PFSK-1 (cell line): ENCODE measurements at regions not wholly inside any gene's neighbourhood (a gene's known extent, or its start where the extent isn't known, plus 50 kb on each side); places are given as distances from the start of the nearest gene placed in this dataset.

Experiments used
- FOXP2 ChIP-seq: optimal IDR thresholded peaks from 2 replicates; pipeline ENCODE3; 2011; ENCODE audit warnings: borderline replicate concordance, control low read depth, inconsistent platforms; ENCODE audit not compliant: insufficient read depth; ENCODE audit errors: extremely low read length, extremely low read depth
- POLR2AphosphoS5 ChIP-seq: IDR thresholded peaks from 2 replicates; pipeline ENCODE4 v1.6.1; 2012; ENCODE audit warnings: low read depth, mild to moderate bottlenecking, control low read depth, low read length, moderate library complexity
- SIN3A ChIP-seq: IDR thresholded peaks from 2 replicates; pipeline ENCODE4 v1.6.1; 2012; ENCODE audit warnings: mild to moderate bottlenecking, low read length, moderate library complexity, borderline replicate concordance; ENCODE audit not compliant: insufficient read depth
- TAF1 ChIP-seq: IDR thresholded peaks from 2 replicates; pipeline ENCODE4 v1.6.1; 2012; ENCODE audit warnings: low read length, control low read depth, borderline replicate concordance; ENCODE audit not compliant: insufficient read depth
- TF ChIP-seq, protein P1 (sequence below), 2 experiments: IDR thresholded peaks; 2 replicates each; pipeline versions ENCODE4 v1.6.1 to v1.8.0; 2011 to 2012; ENCODE audit warnings: low read depth in 2 of 2, low read length in 2 of 2, control low read depth in 1 of 2, inconsistent platforms in 1 of 2, mild to moderate bottlenecking in 1 of 2, moderate library complexity in 1 of 2; ENCODE audit not compliant: insufficient read depth in 1 of 2

DNA sequence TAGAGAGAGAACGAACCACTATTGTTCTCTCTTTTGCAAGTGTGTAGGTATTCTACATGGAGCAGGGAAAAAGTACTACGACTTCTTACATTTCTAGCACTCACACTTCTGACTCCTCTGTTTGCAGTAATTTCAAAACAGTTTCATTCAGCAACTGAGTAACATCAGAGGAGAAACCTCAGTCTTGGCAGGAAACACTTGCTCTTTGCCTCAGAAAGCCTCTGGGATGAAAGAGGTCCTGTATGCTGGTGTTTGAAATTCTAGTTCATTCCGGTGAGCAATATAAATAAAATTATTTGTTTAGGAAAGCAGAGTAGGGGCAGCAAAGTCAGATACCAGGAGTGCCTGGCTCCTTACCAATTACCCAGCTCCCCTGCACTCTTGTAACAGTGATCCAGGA, 595.5 kb downstream of the TBC1D4 start:
- no peak for TF ChIP-seq SIN3A

DNA sequence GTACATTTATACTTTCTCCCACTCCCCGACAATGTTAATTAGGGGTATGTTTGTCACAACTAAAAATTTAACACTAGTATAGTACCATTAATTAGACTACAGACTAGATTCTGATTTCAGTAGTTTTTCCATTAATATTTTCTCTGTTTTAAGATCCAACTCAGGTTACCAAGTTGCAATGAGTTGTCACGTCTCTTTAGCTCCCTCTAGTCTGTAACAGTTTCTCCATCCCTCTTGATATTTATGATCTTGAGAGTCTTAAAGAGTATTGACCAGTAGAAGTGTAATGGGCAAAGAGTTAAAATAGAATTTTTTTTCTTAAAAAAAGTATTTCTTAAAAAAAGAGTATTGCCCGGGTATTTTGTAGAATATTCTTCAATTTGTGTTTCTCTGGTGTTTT, 598.1 kb downstream of the TBC1D4 start:
- TF ChIP-seq POLR2AphosphoS5 = no peak
- no peak for TF ChIP-seq FOXP2
- TF ChIP-seq SIN3A = no peak
- TF ChIP-seq TAF1 = no peak
- TF ChIP-seq, protein P1, sequence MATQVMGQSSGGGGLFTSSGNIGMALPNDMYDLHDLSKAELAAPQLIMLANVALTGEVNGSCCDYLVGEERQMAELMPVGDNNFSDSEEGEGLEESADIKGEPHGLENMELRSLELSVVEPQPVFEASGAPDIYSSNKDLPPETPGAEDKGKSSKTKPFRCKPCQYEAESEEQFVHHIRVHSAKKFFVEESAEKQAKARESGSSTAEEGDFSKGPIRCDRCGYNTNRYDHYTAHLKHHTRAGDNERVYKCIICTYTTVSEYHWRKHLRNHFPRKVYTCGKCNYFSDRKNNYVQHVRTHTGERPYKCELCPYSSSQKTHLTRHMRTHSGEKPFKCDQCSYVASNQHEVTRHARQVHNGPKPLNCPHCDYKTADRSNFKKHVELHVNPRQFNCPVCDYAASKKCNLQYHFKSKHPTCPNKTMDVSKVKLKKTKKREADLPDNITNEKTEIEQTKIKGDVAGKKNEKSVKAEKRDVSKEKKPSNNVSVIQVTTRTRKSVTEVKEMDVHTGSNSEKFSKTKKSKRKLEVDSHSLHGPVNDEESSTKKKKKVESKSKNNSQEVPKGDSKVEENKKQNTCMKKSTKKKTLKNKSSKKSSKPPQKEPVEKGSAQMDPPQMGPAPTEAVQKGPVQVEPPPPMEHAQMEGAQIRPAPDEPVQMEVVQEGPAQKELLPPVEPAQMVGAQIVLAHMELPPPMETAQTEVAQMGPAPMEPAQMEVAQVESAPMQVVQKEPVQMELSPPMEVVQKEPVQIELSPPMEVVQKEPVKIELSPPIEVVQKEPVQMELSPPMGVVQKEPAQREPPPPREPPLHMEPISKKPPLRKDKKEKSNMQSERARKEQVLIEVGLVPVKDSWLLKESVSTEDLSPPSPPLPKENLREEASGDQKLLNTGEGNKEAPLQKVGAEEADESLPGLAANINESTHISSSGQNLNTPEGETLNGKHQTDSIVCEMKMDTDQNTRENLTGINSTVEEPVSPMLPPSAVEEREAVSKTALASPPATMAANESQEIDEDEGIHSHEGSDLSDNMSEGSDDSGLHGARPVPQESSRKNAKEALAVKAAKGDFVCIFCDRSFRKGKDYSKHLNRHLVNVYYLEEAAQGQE (IDR thresholded peaks at IDR 0.05; ENCODE audit: insufficient read depth in 1 of 2, low read depth in 2 of 2, low read length in 2 of 2) = no peak

DNA sequence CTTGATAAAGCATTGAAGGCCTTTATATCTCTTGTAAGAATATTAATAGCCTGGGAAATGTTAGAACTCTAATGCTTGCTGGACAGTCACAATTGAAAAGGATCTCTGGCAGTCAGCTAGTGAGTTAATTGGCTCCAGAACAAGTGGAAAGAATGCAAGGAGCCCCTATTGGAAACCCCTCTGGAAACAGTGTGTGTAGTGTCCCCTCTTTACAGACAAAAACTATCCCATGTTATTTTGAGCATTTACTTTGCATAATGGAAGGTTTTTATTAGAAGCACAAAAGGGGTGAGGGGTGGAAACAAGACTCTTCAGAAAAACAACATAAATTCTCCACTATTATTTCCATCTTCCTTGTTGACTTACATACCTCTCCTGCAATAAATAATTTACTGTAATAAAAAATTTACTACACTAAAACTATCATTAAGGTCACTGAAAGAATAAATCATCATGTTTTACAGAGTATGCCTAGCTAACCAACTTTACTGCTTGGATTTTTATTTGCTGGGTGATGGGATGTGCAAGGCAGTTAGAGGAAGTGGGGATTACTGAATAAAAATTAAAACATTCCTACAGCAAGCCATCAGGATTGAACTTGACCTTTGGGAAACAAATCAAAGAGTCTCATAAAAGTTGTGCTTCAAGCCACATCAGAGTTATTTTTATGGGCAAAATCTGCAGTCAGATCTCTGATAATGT, 610.4 kb downstream of the TBC1D4 start:
- TF ChIP-seq, protein P1 (IDR thresholded peaks at IDR 0.05; ENCODE audit: insufficient read depth in 1 of 2, low read depth in 2 of 2, low read length in 2 of 2) = no peak
- no peak for TF ChIP-seq POLR2AphosphoS5
- no peak for TF ChIP-seq FOXP2
- no peak for TF ChIP-seq TAF1
- no peak for TF ChIP-seq SIN3A

DNA sequence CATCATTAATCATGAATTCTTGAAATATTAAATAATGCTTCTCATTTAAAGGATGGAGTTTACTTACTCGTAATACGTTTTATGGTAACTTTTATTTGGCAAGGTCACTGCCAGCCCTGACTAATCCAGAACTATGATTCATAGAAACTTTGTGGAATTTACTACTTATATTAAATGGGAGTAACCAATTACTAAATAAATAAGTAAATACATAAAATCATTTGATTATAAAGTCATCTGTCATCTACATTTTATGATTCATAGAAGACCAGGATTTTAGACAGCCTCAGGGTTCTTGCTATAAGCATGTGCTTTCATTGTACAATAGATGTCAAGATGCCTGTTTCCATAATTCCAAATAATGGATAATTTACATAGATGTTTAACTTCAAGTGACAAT, 611.1 kb downstream of the TBC1D4 start:
- no peak for TF ChIP-seq FOXP2
- TF ChIP-seq SIN3A = no peak
- TF ChIP-seq POLR2AphosphoS5 = no peak
- TF ChIP-seq, protein P1 (IDR thresholded peaks at IDR 0.05; ENCODE audit: insufficient read depth in 1 of 2, low read depth in 2 of 2, low read length in 2 of 2) = no peak
- TF ChIP-seq TAF1 = no peak

DNA sequence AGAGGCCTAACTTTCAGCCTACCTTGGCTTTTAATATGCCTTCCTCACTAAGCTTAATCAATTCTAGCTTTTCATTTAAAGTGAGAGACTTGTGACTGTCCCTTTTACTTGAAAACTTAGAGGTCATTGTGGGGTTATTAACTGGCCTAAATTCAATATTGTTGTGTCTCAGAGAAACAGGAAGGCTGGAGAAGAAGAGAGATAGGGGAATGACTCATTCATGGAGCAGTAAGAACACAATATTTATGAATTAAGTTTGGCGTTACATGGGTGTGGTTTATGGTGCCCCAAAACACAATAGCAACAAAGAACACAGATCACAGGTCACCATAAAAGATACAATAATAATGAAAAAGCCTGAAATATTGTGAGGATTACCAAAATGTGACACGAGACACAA, 612.1 kb downstream of the TBC1D4 start:
- TF ChIP-seq POLR2AphosphoS5 (no peak), TAF1 (no peak), FOXP2 (no peak), SIN3A (no peak)
- TF ChIP-seq, protein P1 (IDR thresholded peaks at IDR 0.05; ENCODE audit: insufficient read depth in 1 of 2, low read depth in 2 of 2, low read length in 2 of 2) = no peak
